Suprapubic skin (tissue), 4 donors: ENCODE measurements at regions not wholly inside any gene's neighbourhood (a gene's known extent, or its start where the extent isn't known, plus 50 kb on each side); places are given as distances from the start of the nearest gene placed in this dataset.

Source experiments
- DNase-seq, 2 donors: peaks; one replicate each; pipeline ENCODE4 v3.0.0-alpha.2; 2019; ENCODE audit warnings: low spot score in 2 of 2
- H3K27ac ChIP-seq: fragments of 200-600 bp; sonication (generic); one replicate; pipeline ENCODE4 v1.5.1; 2019
- H3K27me3 ChIP-seq: fragments of 200-600 bp; sonication (generic); one replicate; pipeline ENCODE4 v1.5.1; 2019
- H3K36me3 ChIP-seq: fragments of 200-600 bp; sonication (generic); one replicate; pipeline ENCODE4 v1.5.1; 2019
- H3K4me1 ChIP-seq: fragments of 200-600 bp; sonication (generic); one replicate; pipeline ENCODE4 v1.5.1; 2019
- H3K4me3 ChIP-seq: fragments of 200-600 bp; sonication (generic); one replicate; pipeline ENCODE4 v1.5.1; 2019; ENCODE audit warnings: mild to moderate bottlenecking
- H3K9me3 ChIP-seq: fragments of 200-600 bp; sonication (generic); one replicate; pipeline ENCODE4 v1.5.1; 2019
- CTCF ChIP-seq, 2 donors: fragments of 200-600 bp in 1 of 2; fragments of 450-650 bp in 1 of 2; sonication (generic) in 1 of 2; IDR thresholded peaks; one replicate each; pipeline ENCODE4 v1.5.1; 2016 to 2019; ENCODE audit warnings: antibody characterized with exemption in 2 of 2, mild to moderate bottlenecking in 1 of 2, moderate library complexity in 1 of 2
- EP300 ChIP-seq: sonication (generic); formaldehyde crosslinking; IDR thresholded peaks from one replicate; pipeline ENCODE4 v1.6.1; 2017; ENCODE audit warnings: antibody characterized with exemption
- POLR2A ChIP-seq, 2 donors: fragments of 450-650 bp; IDR thresholded peaks; one replicate each; pipeline ENCODE4 v1.6.1; 2017; ENCODE audit warnings: antibody characterized with exemption in 2 of 2, mild to moderate bottlenecking in 2 of 2, moderate library complexity in 2 of 2
- POLR2AphosphoS5 ChIP-seq, 3 donors: sonication (generic); formaldehyde crosslinking; IDR thresholded peaks; one replicate each; pipeline ENCODE4 v1.6.1; 2017; ENCODE audit warnings: antibody characterized with exemption in 3 of 3
- WGBS: methylation state at CpG from one replicate; pipeline ENCODE4 v1.1.5; 2018; 5-methylcytosine and 5-hydroxymethylcytosine counted together

GRCh38 chr3:148254402-148254801, 443.3 kb upstream of the AGTR1 start:
- no peaks in the 10 kb centered on the region for H3K36me3 ChIP-seq
- no peak for DNase-seq
- H3K4me1 ChIP-seq: no peaks in the 10 kb centered on the region
- no peak overlapping the region for H3K27ac ChIP-seq
- H3K4me3 ChIP-seq: no peak overlapping the region
- no peaks in the 10 kb centered on the region for H3K9me3 ChIP-seq
- H3K27me3 ChIP-seq: no peaks in the 10 kb centered on the region
- 81% methylated on average over 2 of the region's 2 CpGs for WGBS
- TF ChIP-seq POLR2AphosphoS5 (IDR thresholded peaks at IDR 0.05) (no peak), EP300 (no peak), POLR2A (IDR thresholded peaks at IDR 0.05) (no peak), CTCF (IDR thresholded peaks at IDR 0.05) (no peak)

- no peaks in the 10 kb centered on the region for H3K4me1 ChIP-seq
- TF ChIP-seq POLR2AphosphoS5 (IDR thresholded peaks at IDR 0.05): no peak
- no peak for TF ChIP-seq POLR2A (IDR thresholded peaks at IDR 0.05)
- TF ChIP-seq EP300: no peak
- no peak for TF ChIP-seq CTCF (IDR thresholded peaks at IDR 0.05)
- DNase-seq: no peak
- H3K27me3 ChIP-seq: no peaks in the 10 kb centered on the region
- H3K4me3 ChIP-seq: no peak overlapping the region
- H3K36me3 ChIP-seq: no peaks in the 10 kb centered on the region
- H3K27ac ChIP-seq: no peak overlapping the region
- H3K9me3 ChIP-seq: no peaks in the 10 kb centered on the region
- 66% methylated on average over 6 of the region's 6 CpGs for WGBS
These were observed 441.4 kb upstream of the AGTR1 start for GRCh38 chr3:148255981-148256969.

GRCh38 chr3:148262980-148263379, 434.7 kb upstream of the AGTR1 start:
- H3K4me1 ChIP-seq: no peaks in the 10 kb centered on the region
- H3K27me3 ChIP-seq: no peaks in the 10 kb centered on the region
- H3K36me3 ChIP-seq: no peaks in the 10 kb centered on the region
- H3K4me3 ChIP-seq: no peak overlapping the region
- no peak for TF ChIP-seq CTCF (IDR thresholded peaks at IDR 0.05)
- TF ChIP-seq POLR2AphosphoS5 (IDR thresholded peaks at IDR 0.05): no peak
- no peak for TF ChIP-seq POLR2A (IDR thresholded peaks at IDR 0.05)
- TF ChIP-seq EP300: no peak
- H3K9me3 ChIP-seq: no peaks in the 10 kb centered on the region
- no peak for DNase-seq
- no peak overlapping the region for H3K27ac ChIP-seq

GRCh38 chr3:148265841-148266240, 431.9 kb upstream of the AGTR1 start:
- H3K4me1 ChIP-seq: no peaks in the 10 kb centered on the region
- no peak overlapping the region for H3K27ac ChIP-seq
- H3K4me3 ChIP-seq: no peak overlapping the region
- H3K27me3 ChIP-seq: no peaks in the 10 kb centered on the region
- no peak for DNase-seq
- H3K9me3 ChIP-seq: no peaks in the 10 kb centered on the region
- WGBS: 45% methylated on average over 3 of the region's 3 CpGs
- TF ChIP-seq POLR2A (IDR thresholded peaks at IDR 0.05) (no peak), EP300 (no peak), CTCF (IDR thresholded peaks at IDR 0.05) (no peak)
- H3K36me3 ChIP-seq: no peaks in the 10 kb centered on the region

- H3K4me1 ChIP-seq: no peaks in the 10 kb centered on the region
- H3K36me3 ChIP-seq: no peaks in the 10 kb centered on the region
- H3K9me3 ChIP-seq: no peaks in the 10 kb centered on the region
- DNase-seq: no peak
- TF ChIP-seq CTCF (IDR thresholded peaks at IDR 0.05): no peak
- no peak for TF ChIP-seq EP300
- no peak for TF ChIP-seq POLR2A (IDR thresholded peaks at IDR 0.05)
- no peak for TF ChIP-seq POLR2AphosphoS5 (IDR thresholded peaks at IDR 0.05)
- H3K27ac ChIP-seq: no peak overlapping the region
- no peaks in the 10 kb centered on the region for H3K27me3 ChIP-seq
- H3K4me3 ChIP-seq: no peak overlapping the region
- WGBS: 90% methylated on average over 2 of the region's 2 CpGs
These were observed 431.4 kb upstream of the AGTR1 start for GRCh38 chr3:148266341-148266740.
